ENCODE measurements at regions not wholly inside any gene's neighbourhood (a gene's known extent, or its start where the extent isn't known, plus 50 kb on each side); places are given as distances from the start of the nearest gene placed in this dataset.

DNA sequence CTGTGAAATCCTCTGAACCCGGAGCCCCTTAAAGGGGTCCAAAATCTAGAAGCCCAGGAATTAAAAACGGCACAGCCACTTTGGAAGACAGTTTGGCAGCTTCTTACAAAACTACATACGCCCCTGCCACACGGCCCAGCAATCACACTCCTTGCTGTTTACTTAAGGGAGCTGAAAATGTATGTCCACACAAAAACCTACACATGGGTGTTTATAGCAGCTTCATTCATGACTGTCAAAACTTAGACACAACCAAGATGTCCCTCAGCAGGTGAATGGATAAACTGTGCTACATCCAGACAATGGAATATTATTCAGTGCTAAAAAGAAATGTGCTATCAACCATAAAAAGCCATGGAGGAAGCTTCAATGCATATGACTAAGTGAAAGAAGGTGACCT is 162.5 kb downstream of the NUP210 start:
- no peak overlapping the region for H3K4me3 ChIP-seq
- no peak overlapping the region for H2AFZ ChIP-seq
- no peak for TF ChIP-seq EZH2 (IDR thresholded peaks at IDR 0.05; ENCODE audit: insufficient read depth, poor library complexity, severe bottlenecking)
- no peak for TF ChIP-seq EZH2phosphoT487 (IDR thresholded peaks at IDR 0.05; ENCODE audit: insufficient read depth, low read depth)
- no peaks in the 10 kb centered on the region for H3K79me2 ChIP-seq (ENCODE audit: insufficient read depth)
- H3K9me3 ChIP-seq (ENCODE audit: low read depth): no peaks in the 10 kb centered on the region
- WGBS, 2 experiments (ENCODE audit: low coverage in 1 of 2, low lambda C conversion rate in 2 of 2, missing lambda C conversion rate in 2 of 2): 20 to 25% methylated on average over 4 of the region's 4 CpGs
- no peaks in the 10 kb centered on the region for H3K4me1 ChIP-seq (ENCODE audit: insufficient read depth)
- in situ Hi-C loops (cut with MboI): no loop called here
- H3K9me2 ChIP-seq (ENCODE audit: insufficient read depth): no peaks in the 10 kb centered on the region
- no peak overlapping the region for H3K27ac ChIP-seq
- H4K20me1 ChIP-seq (ENCODE audit: insufficient read depth): no peaks in the 10 kb centered on the region
- no peaks in the 10 kb centered on the region for H3F3A ChIP-seq (ENCODE audit: insufficient read depth)
- no peaks in the 10 kb centered on the region for H3K36me3 ChIP-seq (ENCODE audit: low read depth)
- no peak overlapping the region for H3K9ac ChIP-seq
- peaks cover 15% of the 10 kb centered on the region; the same call in 1 of the 2 replicates for H3K27me3 ChIP-seq (replicated peaks; ENCODE audit: insufficient read depth)
- no peak for DNase-seq
- H3K4me2 ChIP-seq (ENCODE audit: unreplicated experiment): no peak overlapping the region

DNA sequence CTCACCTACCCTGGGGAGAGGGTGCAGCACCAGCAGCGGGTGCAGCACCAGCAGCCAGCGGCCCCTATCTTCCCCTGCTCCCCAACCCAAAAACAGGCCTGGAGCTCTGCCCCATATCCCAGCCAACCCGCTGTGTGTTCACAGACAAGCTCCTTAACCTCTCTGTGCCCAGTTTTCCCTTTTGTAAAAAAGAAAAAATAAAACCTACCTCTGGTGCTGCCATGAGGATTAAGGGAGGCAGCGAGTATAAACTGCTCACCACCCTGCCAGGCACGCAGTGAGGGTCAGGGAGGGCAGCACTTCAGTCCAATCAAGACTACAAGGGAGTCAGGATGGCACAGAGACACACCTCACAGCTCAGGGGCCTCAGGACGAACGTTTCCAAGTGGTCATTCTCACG is 163.3 kb downstream of the NUP210 start:
- in situ Hi-C loops (cut with MboI): no loop called here
- no peaks in the 10 kb centered on the region for H3K9me2 ChIP-seq (ENCODE audit: insufficient read depth)
- DNase-seq: no peak
- no peak overlapping the region for H3K27ac ChIP-seq
- peaks cover 15% of the 10 kb centered on the region; the same call in 1 of the 2 replicates for H3K27me3 ChIP-seq (replicated peaks; ENCODE audit: insufficient read depth)
- H3K4me2 ChIP-seq (ENCODE audit: unreplicated experiment): no peak overlapping the region
- no peak overlapping the region for H2AFZ ChIP-seq
- no peaks in the 10 kb centered on the region for H3F3A ChIP-seq (ENCODE audit: insufficient read depth)
- 23 to 26% methylated on average over 8 of the region's 8 CpGs for WGBS, 2 experiments (ENCODE audit: low coverage in 1 of 2, low lambda C conversion rate in 2 of 2, missing lambda C conversion rate in 2 of 2)
- H3K79me2 ChIP-seq (ENCODE audit: insufficient read depth): no peaks in the 10 kb centered on the region
- H3K36me3 ChIP-seq (ENCODE audit: low read depth): no peaks in the 10 kb centered on the region
- no peak overlapping the region for H3K4me3 ChIP-seq
- no peaks in the 10 kb centered on the region for H3K4me1 ChIP-seq (ENCODE audit: insufficient read depth)
- no peaks in the 10 kb centered on the region for H4K20me1 ChIP-seq (ENCODE audit: insufficient read depth)
- H3K9ac ChIP-seq: no peak overlapping the region
- H3K9me3 ChIP-seq (ENCODE audit: low read depth): no peaks in the 10 kb centered on the region
- TF ChIP-seq EZH2 (IDR thresholded peaks at IDR 0.05; ENCODE audit: insufficient read depth, poor library complexity, severe bottlenecking) (no peak), EZH2phosphoT487 (IDR thresholded peaks at IDR 0.05; ENCODE audit: insufficient read depth, low read depth) (no peak)

DNA sequence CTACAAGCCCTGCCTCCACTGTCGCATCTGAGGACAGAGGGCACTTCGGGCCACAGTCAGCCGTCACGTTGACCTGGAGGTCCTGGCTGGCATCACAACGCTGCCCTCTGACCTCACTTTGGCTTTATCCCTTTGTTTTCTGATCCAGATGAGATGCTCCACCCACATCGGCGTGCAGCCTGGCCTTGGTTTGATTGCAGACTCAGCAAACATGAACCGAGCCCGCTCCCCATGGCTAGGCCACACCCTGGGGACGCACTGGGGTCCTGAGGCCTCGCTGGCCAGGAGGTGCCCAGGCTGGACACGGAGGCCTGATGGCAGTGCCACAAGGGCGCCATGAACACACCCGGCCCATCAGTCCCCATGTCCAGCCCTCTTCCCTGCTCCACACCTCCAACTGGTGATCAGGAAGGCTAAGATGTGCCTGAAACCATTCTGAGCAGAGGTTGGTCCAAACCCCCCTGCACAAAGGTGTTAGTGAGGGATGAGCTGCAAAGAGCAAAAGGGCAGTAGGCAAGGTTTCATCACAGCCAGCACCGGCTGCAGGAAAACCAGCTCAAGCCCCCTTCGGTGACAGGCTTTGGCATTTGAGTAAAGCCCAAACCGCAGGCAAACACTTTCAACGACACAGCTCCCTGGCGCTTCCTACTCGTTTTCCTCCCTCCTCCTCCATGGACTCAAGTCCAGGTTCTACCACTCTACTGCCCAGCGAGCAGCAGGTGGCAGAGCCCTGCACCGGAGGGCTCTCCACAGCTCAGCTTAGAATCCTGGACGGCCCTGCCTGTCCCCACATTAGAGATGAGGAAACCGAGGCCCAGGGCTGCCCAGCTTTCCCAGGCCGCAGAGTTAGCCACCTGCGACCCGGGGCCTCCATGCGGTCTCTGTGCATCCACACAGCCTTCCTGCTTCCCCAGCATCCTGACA is 165.8 kb downstream of the NUP210 start:
- H3K79me2 ChIP-seq (ENCODE audit: insufficient read depth): no peaks in the 10 kb centered on the region
- no peaks in the 10 kb centered on the region for H3K36me3 ChIP-seq (ENCODE audit: low read depth)
- H3K9me2 ChIP-seq (ENCODE audit: insufficient read depth): no peaks in the 10 kb centered on the region
- H3K4me2 ChIP-seq (ENCODE audit: unreplicated experiment): no peak overlapping the region
- peaks cover 9% of the 10 kb centered on the region; the same call in 1 of the 2 replicates for H3K27me3 ChIP-seq (replicated peaks; ENCODE audit: insufficient read depth)
- no peak for TF ChIP-seq EZH2phosphoT487 (IDR thresholded peaks at IDR 0.05; ENCODE audit: insufficient read depth, low read depth)
- TF ChIP-seq EZH2 (IDR thresholded peaks at IDR 0.05; ENCODE audit: insufficient read depth, poor library complexity, severe bottlenecking): no peak
- in situ Hi-C loops (cut with MboI): no loop called here
- H3K4me3 ChIP-seq: no peak overlapping the region
- no peaks in the 10 kb centered on the region for H3F3A ChIP-seq (ENCODE audit: insufficient read depth)
- H2AFZ ChIP-seq: no peak overlapping the region
- H3K4me1 ChIP-seq (ENCODE audit: insufficient read depth): no peaks in the 10 kb centered on the region
- no peaks in the 10 kb centered on the region for H3K9me3 ChIP-seq (ENCODE audit: low read depth)
- H3K27ac ChIP-seq: no peak overlapping the region
- H3K9ac ChIP-seq: no peak overlapping the region
- no peaks in the 10 kb centered on the region for H4K20me1 ChIP-seq (ENCODE audit: insufficient read depth)
- WGBS, 2 experiments (ENCODE audit: low coverage in 1 of 2, low lambda C conversion rate in 2 of 2, missing lambda C conversion rate in 2 of 2): 49 to 53% methylated on average over 28 of the region's 28 CpGs
- DNase-seq: no peak

DNA sequence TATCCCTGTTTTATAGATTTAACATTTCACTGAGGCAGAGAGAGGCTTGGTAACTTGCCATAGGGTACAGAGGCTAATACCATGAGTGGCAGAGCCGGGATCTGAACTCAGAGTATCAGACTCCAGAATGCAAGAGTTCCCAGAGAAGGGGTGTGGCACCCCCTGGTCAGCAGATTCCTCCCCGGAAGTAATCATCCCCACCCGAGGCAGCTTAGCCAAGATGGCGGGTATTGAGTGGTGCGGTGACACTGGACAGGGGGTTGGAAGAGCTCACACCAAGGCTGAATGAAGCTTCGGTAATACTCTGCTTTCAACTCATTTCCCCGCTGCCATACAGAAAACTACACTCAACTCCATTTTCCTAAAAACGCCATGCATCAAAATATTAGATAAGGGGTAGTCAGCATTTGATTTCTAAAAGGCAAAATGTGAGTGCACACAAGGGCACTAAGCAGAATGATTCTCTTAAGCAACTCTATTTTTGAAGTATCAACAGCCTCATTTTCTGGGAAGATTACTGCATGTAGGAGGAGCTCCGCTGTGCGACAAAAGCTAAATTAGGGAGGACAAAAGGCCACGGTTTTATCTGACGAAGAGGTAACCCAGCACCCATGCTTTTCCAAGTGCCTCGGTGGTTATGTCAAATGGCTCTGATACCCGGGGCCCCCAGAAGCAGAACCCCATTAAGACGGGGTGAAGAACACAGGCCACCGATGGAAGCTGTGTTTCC is 166.7 kb downstream of the NUP210 start:
- 57 to 63% methylated on average over 16 of the region's 16 CpGs for WGBS, 2 experiments (ENCODE audit: low coverage in 1 of 2, low lambda C conversion rate in 2 of 2, missing lambda C conversion rate in 2 of 2)
- no peak for DNase-seq
- TF ChIP-seq EZH2phosphoT487 (IDR thresholded peaks at IDR 0.05; ENCODE audit: insufficient read depth, low read depth) (no peak), EZH2 (IDR thresholded peaks at IDR 0.05; ENCODE audit: insufficient read depth, poor library complexity, severe bottlenecking) (no peak)
- Histone ChIP-seq H3F3A (ENCODE audit: insufficient read depth) (no peaks in the 10 kb centered on the region), H2AFZ (no peak overlapping the region), H3K4me3 (no peak overlapping the region), H3K4me1 (ENCODE audit: insufficient read depth) (no peaks in the 10 kb centered on the region), H3K36me3 (ENCODE audit: low read depth) (no peaks in the 10 kb centered on the region), H3K9ac (no peak overlapping the region), H3K9me2 (ENCODE audit: insufficient read depth) (no peaks in the 10 kb centered on the region), H3K4me2 (ENCODE audit: unreplicated experiment) (no peak overlapping the region), H3K27me3 (replicated peaks; ENCODE audit: insufficient read depth) (peaks cover 11% of the 10 kb centered on the region; the same call in 1 of the 2 replicates), H3K9me3 (ENCODE audit: low read depth) (no peaks in the 10 kb centered on the region), H4K20me1 (ENCODE audit: insufficient read depth) (no peaks in the 10 kb centered on the region), H3K79me2 (ENCODE audit: insufficient read depth) (no peaks in the 10 kb centered on the region), H3K27ac (no peak overlapping the region)
- in situ Hi-C loops (cut with MboI): no loop called here
